SK-N-SH (cell line): ENCODE measurements at regions not wholly inside any gene's neighbourhood (a gene's known extent, or its start where the extent isn't known, plus 50 kb on each side); places are given as distances from the start of the nearest gene placed in this dataset.
"Not testable (repeated sequence)": the region's sequence is repeated elsewhere in the genome, so short reads cannot be mapped to it uniquely, and the experiment has no call there.

ENCODE experiments used
- CTCF ChIA-PET: fragments of 300-600, 350-600 bp; formaldehyde crosslinking; extraction: SDS; loops from one replicate; lab custom pipeline; 2021; lab: Yijun Ruan, JAX
- POLR2A ChIA-PET: fragments of 350-600 bp; sonication (Branson Sonifier 250); formaldehyde crosslinking; extraction: SDS; loops from one replicate; lab custom pipeline; 2020; ENCODE audit warnings: antibody characterized with exemption, inconsistent platforms; lab: Yijun Ruan, JAX
- DNase-seq: peaks from one replicate; pipeline ENCODE4 v3.0.0; 2012
- H2AFZ ChIP-seq: fragments of 200-600 bp; sonication (generic); 2 replicates; pipeline ENCODE4 v1.8.1; 2016; ENCODE audit warnings: antibody characterized with exemption, mild to moderate bottlenecking, low read depth
- H3F3A ChIP-seq: fragments of 200-600 bp; sonication (generic); replicated peaks from 2 replicates; pipeline ENCODE3; 2016; ENCODE audit warnings: antibody characterized with exemption, mild to moderate bottlenecking; ENCODE audit not compliant: insufficient read depth
- H3K27ac ChIP-seq, 2 experiments: fragments of 200-500 bp in 1 of 2; fragments of 200-600 bp in 1 of 2; sonication (Bioruptor generic) in 1 of 2; sonication (generic), shearing (Covaris generic) in 1 of 2; 2 replicates each; pipeline versions ENCODE4 v1.5.1 to v1.6.1; 2014 to 2016; ENCODE audit warnings: low read depth in 2 of 2, inconsistent platforms in 1 of 2, low read length in 1 of 2, mild to moderate bottlenecking in 1 of 2, mixed read lengths in 1 of 2
- H3K27me3 ChIP-seq: fragments of 200-600 bp; sonication (generic), shearing (Covaris generic); 2 replicates; pipeline ENCODE4 v1.6.1; 2016; ENCODE audit warnings: mixed run types; ENCODE audit not compliant: insufficient read depth
- H3K36me3 ChIP-seq, 2 experiments: fragments of 200-500 bp in 1 of 2; fragments of 200-600 bp in 1 of 2; sonication (Bioruptor generic) in 1 of 2; sonication (generic) in 1 of 2; replicated peaks in 1 of 2; 2 replicates each; pipeline versions ENCODE3 to v1.5.1; 2014 to 2016; ENCODE audit warnings: low read length in 1 of 2, mild to moderate bottlenecking in 1 of 2; ENCODE audit not compliant: insufficient read depth in 2 of 2, control insufficient read depth in 1 of 2
- H3K4me1 ChIP-seq, 2 experiments: fragments of 200-500 bp in 1 of 2; fragments of 200-600 bp in 1 of 2; sonication (Bioruptor generic) in 1 of 2; sonication (generic), shearing (Covaris generic) in 1 of 2; 2 replicates each; pipeline versions ENCODE4 v1.5.1 to v1.6.1; 2014 to 2016; ENCODE audit warnings: low read depth in 1 of 2, low read length in 1 of 2, mixed run types in 1 of 2; ENCODE audit not compliant: insufficient read depth in 2 of 2, control insufficient read depth in 1 of 2
- H3K4me2 ChIP-seq: fragments of 200-600 bp; sonication (generic), shearing (Covaris generic); 2 replicates; pipeline ENCODE4 v1.6.1; 2017; ENCODE audit warnings: mixed run types
- H3K4me3 ChIP-seq, 2 experiments: fragments of 200-500 bp in 1 of 2; fragments of 200-600 bp in 1 of 2; sonication (Bioruptor generic) in 1 of 2; sonication (generic), shearing (Covaris generic) in 1 of 2; 2 replicates each; pipeline versions ENCODE4 v1.5.1 to v1.8.1; 2014 to 2016; ENCODE audit warnings: low read depth in 2 of 2, inconsistent platforms in 1 of 2, low read length in 1 of 2, mild to moderate bottlenecking in 1 of 2, mixed read lengths in 1 of 2, moderate library complexity in 1 of 2
- H3K79me2 ChIP-seq: fragments of 200-600 bp; sonication (generic); 2 replicates; pipeline ENCODE4 v1.8.1; 2017; ENCODE audit warnings: mild to moderate bottlenecking; ENCODE audit not compliant: insufficient read depth
- H3K9ac ChIP-seq: fragments of 200-600 bp; sonication (generic); 2 replicates; pipeline ENCODE4 v1.6.1; 2017; ENCODE audit warnings: mixed run types
- H3K9me2 ChIP-seq: fragments of 200-600 bp; sonication (generic); 2 replicates; pipeline ENCODE4 v1.6.1; 2017; ENCODE audit warnings: mixed run types
- H3K9me3 ChIP-seq: fragments of 200-600 bp; sonication (generic); 2 replicates; pipeline ENCODE4 v1.6.1; 2017; ENCODE audit warnings: mixed run types, mild to moderate bottlenecking, moderate library complexity
- H4K20me1 ChIP-seq: fragments of 200-600 bp; sonication (generic); 2 replicates; pipeline ENCODE4 v1.6.1; 2017; ENCODE audit warnings: mild to moderate bottlenecking, mixed run types; ENCODE audit not compliant: insufficient read depth
- CTCF ChIP-seq: fragments of 200-600 bp; sonication (generic); IDR thresholded peaks from 2 replicates; pipeline ENCODE4 v1.6.1; 2017; ENCODE audit warnings: antibody characterized with exemption, mild to moderate bottlenecking, moderate library complexity
- FOSL2 ChIP-seq: IDR thresholded peaks from 2 replicates; pipeline ENCODE4 v1.4.0; 2012; ENCODE audit warnings: low read depth, mild to moderate bottlenecking, moderate library complexity, borderline replicate concordance
- JUND ChIP-seq: IDR thresholded peaks from 2 replicates; pipeline ENCODE4 v1.4.0; 2012
- MEF2A ChIP-seq: IDR thresholded peaks from 2 replicates; pipeline ENCODE4 v1.4.0; 2012; ENCODE audit warnings: low read depth, borderline replicate concordance
- MXI1 ChIP-seq: IDR thresholded peaks from 2 replicates; pipeline ENCODE4 v1.6.1; 2012; ENCODE audit warnings: mild to moderate bottlenecking, low read depth, low read length, improper control_type of control experiment
- NRF1 ChIP-seq: IDR thresholded peaks from 2 replicates; pipeline ENCODE4 v1.6.1; 2012; ENCODE audit warnings: low read depth, mild to moderate bottlenecking, low read length
- PBX3 ChIP-seq: IDR thresholded peaks from 2 replicates; pipeline ENCODE4; 2012
- RAD21 ChIP-seq: IDR thresholded peaks from 2 replicates; pipeline ENCODE4 v1.6.1; 2012; ENCODE audit warnings: mild to moderate bottlenecking, low read length
- RCOR1 ChIP-seq: fragments of 150-350 bp; IDR thresholded peaks from 2 replicates; pipeline ENCODE4 v1.6.1; 2017; ENCODE audit warnings: antibody characterized with exemption, low read length
- RFX5 ChIP-seq: IDR thresholded peaks from 2 replicates; pipeline ENCODE4 v1.6.1; 2012; ENCODE audit warnings: mild to moderate bottlenecking, improper control_type of control experiment, low read length
- SIN3A ChIP-seq: IDR thresholded peaks from 2 replicates; pipeline ENCODE4 v1.6.1; 2012; ENCODE audit warnings: low read depth, mild to moderate bottlenecking, low read length, moderate library complexity, borderline replicate concordance
- TAF1 ChIP-seq: IDR thresholded peaks from 2 replicates; pipeline ENCODE4 v1.6.1; 2012; ENCODE audit warnings: low read depth, mild to moderate bottlenecking, low read length, moderate library complexity, borderline replicate concordance
- TCF12 ChIP-seq: IDR thresholded peaks from 2 replicates; pipeline ENCODE4 v1.4.0; 2012
- TEAD4 ChIP-seq: IDR thresholded peaks from 2 replicates; pipeline ENCODE4 v1.4.0; 2012; ENCODE audit warnings: mild to moderate bottlenecking, borderline replicate concordance; ENCODE audit not compliant: insufficient read depth
- USF1 ChIP-seq: IDR thresholded peaks from 2 replicates; pipeline ENCODE4 v1.4.0; 2012; ENCODE audit warnings: low read depth, borderline replicate concordance
- USF2 ChIP-seq: fragments of 150-350 bp; IDR thresholded peaks from 2 replicates; pipeline ENCODE4 v1.6.1; 2017; ENCODE audit warnings: antibody characterized with exemption, low read length, low read depth, borderline replicate concordance
- YY1 ChIP-seq: IDR thresholded peaks from 2 replicates; pipeline ENCODE4 v1.4.0; 2012; ENCODE audit warnings: low read depth, mild to moderate bottlenecking
- ZBTB33 ChIP-seq: IDR thresholded peaks from 2 replicates; pipeline ENCODE4 v1.4.0; 2012; ENCODE audit warnings: low read depth, borderline replicate concordance
- WGBS: methylation state at CpG from one replicate; pipeline ENCODE4 v1.1.6; 2017; ENCODE audit warnings: low lambda C conversion rate; 5-methylcytosine and 5-hydroxymethylcytosine counted together

- no peak for TF ChIP-seq CTCF
- TF ChIP-seq YY1: no peak
- no peak for TF ChIP-seq MEF2A
- TF ChIP-seq ZBTB33: peak; percentile 30; the same call in 1 of the 2 replicates
- no peak for TF ChIP-seq NRF1
- no peak for TF ChIP-seq MXI1
- TF ChIP-seq SIN3A: no peak
- TF ChIP-seq RAD21: no peak
- no peak for TF ChIP-seq RCOR1
- peak; percentile 81 for TF ChIP-seq JUND
Observed at GRCh38 chr1:173330149-173330951, 123.2 kb upstream of the TNFSF4 start (continued).

GRCh38 chr1:173330952-173331548 is 123.9 kb upstream of the TNFSF4 start:
- H3K27ac ChIP-seq: peak overlapping the region; percentile 20 to 39; a peak in 3 of 4 replicates
- H3K9me2 ChIP-seq, H3K27me3 ChIP-seq, H3K36me3 ChIP-seq, H4K20me1 ChIP-seq, H3K79me2 ChIP-seq, DNase-seq, H3K4me3 ChIP-seq, POLR2A ChIA-PET, H3F3A ChIP-seq, H3K9me3 ChIP-seq, CTCF ChIA-PET, H3K9ac ChIP-seq: not testable (repeated sequence)
- peak overlapping the region; percentile 51 for H3K4me2 ChIP-seq
- 66% methylated on average over 10 of the region's 10 CpGs for WGBS
- H3K4me1 ChIP-seq: peaks cover 0 to 12% of the 10 kb centered on the region in 2 experiments; a peak in 2 of 4 replicates
- H2AFZ ChIP-seq: peak overlapping the region; percentile 42; the same call in 1 of the 2 replicates

GRCh38 chr1:173332026-173332425 is 124.9 kb upstream of the TNFSF4 start:
- Histone ChIP-seq H3K9ac (no peak overlapping the region), H3K36me3 (no peaks in the 10 kb centered on the region), H3K9me3 (no peaks in the 10 kb centered on the region; the same call in 1 of the 2 replicates), H3K79me2 (no peaks in the 10 kb centered on the region), H3F3A (peaks cover 8% of the 10 kb centered on the region), H4K20me1 (no peaks in the 10 kb centered on the region), H3K4me2 (peak overlapping the region; percentile 51; the same call in 1 of the 2 replicates), H3K4me1 (peaks cover 0 to 12% of the 10 kb centered on the region in 2 experiments; a peak in 2 of 4 replicates), H3K27me3 (no peaks in the 10 kb centered on the region), H2AFZ (no peak overlapping the region), H3K9me2 (no peaks in the 10 kb centered on the region), H3K4me3 (no peak overlapping the region), H3K27ac (peak overlapping the region; percentile 20 to 39)
- ChIA-PET CTCF (interaction anchor here (1.0 kb wide), 1 partner anchor 9 kb away, joined by 3 read pairs; no protein-coding TSS in a partner anchor), POLR2A (no interaction called here)
- no peak for DNase-seq
- TF ChIP-seq TAF1 (no peak), FOSL2 (0 out of 2 replicates have a peak, but pooled peaks have one; percentile 6), RAD21 (no peak), TEAD4 (no peak), RFX5 (no peak), YY1 (no peak), USF2 (no peak), PBX3 (peak; percentile 17; the same call in 1 of the 2 replicates), TCF12 (peak; percentile 47; the same call in 1 of the 2 replicates), USF1 (no peak)
- 39% methylated on average over 2 of the region's 2 CpGs for WGBS
